A549 (cell line): ENCODE measurements at regions not wholly inside any gene's neighbourhood (a gene's known extent, or its start where the extent isn't known, plus 50 kb on each side); places are given as distances from the start of the nearest gene placed in this dataset.

ENCODE experiments used
- CHD2 ChIP-seq: fragments of 150-350 bp; IDR thresholded peaks from 2 replicates; pipeline ENCODE4 v1.6.1; 2014; ENCODE audit warnings: low read length; ENCODE audit not compliant: partially characterized antibody
- EP300 ChIP-seq, 2 experiments: fragments of >200 bp; sonication (Bioruptor Twin); formaldehyde crosslinking; IDR thresholded peaks; 2 replicates in 1 of 2; 3 replicates in 1 of 2; pipeline ENCODE4 v1.6.1; 2016 to 2017

GRCh38 chr7:65477326-65477725, 103.7 kb downstream of the ZNF92 start:
- TF ChIP-seq EP300 (IDR thresholded peaks at IDR 0.05) (no peak), CHD2 (no peak)
